ENCODE measurements at regions not wholly inside any gene's neighbourhood (a gene's known extent, or its start where the extent isn't known, plus 50 kb on each side); places are given as distances from the start of the nearest gene placed in this dataset.

GRCh38 chr5:158286827-158287226 is 427.9 kb upstream of the CLINT1 start:
- DNase-seq, result no peak

DNA sequence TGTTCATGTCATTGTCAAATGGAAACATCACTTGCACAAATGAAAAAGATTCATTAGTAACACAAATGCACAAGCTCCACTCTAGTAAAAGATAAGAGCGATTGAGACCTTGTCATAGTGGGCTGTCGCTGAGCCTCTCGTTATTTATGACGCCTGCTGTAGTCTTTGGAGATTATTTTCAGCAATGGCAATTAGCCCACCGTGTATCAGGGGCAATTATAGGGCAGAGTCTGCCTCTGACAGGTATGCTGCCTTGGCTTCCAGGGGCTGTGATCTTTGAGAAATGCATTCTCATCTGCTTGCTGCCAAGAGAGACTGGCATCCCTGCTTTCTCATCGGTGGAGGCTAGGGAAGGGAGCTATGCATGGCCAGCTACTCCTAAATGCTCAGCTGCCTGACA is 426.8 kb upstream of the CLINT1 start:
- peak; percentile 44 for DNase-seq

GRCh38 chr5:158284242-158284641 is 425.3 kb upstream of the CLINT1 start:
- DNase-seq, result no peak

GRCh38 chr5:158283397-158283796 is 424.5 kb upstream of the CLINT1 start:
- no peak for DNase-seq

- no peak for DNase-seq
Measured at GRCh38 chr5:158278216-158278925, 419.4 kb upstream of the CLINT1 start.

- DNase-seq, result peak; percentile 50
Measured at GRCh38 chr5:158277276-158277675, 418.3 kb upstream of the CLINT1 start.

GRCh38 chr5:158276692-158277091 is 417.7 kb upstream of the CLINT1 start:
- no peak for DNase-seq

DNA sequence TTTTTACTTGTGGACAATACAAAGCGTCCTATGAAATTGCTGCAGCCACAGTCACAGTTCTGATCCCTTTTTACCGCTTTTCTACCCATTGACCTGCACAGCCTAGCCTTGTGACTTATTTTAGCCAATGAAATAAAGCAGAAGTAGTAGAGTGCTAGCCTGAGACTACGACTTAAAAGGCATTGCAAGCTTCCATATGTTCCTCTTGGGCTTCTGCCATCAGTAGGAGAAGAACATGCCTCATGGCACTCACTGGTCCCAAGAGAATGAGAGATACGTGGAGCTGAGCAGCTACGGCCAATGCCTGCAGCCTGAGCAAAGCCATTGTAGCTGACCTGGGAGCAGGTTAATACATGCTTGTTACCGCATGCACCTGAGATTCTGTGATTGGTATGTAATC is 416.6 kb upstream of the CLINT1 start:
- no peak for DNase-seq

- no peak for DNase-seq
Measured at GRCh38 chr5:158273035-158273434, 414.1 kb upstream of the CLINT1 start.

DNA sequence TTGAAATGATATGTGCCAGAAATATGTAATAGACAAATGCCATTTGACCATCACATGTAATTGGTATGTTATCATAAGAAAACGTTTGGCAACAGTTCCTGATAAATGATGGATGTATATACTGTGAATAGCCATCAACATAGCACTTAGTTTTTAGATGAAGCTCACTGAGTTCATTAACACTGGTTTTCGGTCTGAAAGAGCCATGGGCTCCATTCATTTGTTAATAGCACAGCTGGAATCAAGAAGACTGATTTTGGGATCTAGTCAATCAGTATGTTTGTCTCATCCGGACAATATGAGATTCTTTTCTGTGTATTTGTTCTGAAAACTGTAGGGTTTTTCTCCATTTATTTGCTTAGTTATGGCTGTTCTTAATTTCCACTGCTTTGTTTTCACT is 413.5 kb upstream of the CLINT1 start:
- no peak for DNase-seq

GRCh38 chr5:158270996-158271554 is 412.1 kb upstream of the CLINT1 start:
- DNase-seq, result no peak

DNA sequence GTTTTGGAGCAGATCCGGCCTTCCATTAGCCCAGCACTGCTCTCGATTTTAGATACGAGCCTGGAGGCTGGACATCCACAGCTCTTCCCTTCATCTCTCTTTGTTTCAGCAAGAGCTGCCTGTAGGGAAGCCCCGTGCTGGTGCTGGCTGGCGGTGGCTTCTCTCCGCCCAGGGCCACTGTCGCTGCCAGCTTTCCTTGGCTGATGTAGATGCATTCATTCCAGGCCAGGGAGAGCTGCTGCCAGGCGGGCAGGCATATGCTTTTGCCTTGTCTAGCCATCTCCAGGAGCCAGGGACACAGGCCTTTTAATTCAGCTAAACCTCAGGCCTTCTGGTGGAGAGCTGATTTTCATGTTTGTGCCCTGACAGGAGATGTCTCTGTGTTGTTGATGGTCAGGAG is 409.3 kb upstream of the CLINT1 start:
- DNase-seq, result no peak

DNA sequence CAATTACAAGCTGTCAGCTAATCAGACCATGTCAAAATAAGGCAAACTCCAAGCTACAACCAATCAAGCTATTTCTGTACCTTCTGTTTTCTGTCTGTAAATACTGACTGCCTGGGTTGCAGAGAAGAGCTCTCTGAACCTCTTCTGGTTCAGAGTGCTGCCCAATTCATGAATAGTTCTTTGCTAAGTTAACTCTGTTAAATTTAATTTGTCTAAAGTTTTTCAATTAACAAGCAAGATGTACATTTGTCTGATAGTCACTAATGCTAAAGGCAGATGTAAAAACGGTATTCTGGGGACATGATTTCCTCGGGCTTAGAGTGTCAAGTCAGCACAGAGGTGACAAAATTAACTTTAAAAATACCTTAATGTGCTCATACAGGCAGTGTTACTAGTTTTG is 408.3 kb upstream of the CLINT1 start:
- DNase-seq, result no peak

DNA sequence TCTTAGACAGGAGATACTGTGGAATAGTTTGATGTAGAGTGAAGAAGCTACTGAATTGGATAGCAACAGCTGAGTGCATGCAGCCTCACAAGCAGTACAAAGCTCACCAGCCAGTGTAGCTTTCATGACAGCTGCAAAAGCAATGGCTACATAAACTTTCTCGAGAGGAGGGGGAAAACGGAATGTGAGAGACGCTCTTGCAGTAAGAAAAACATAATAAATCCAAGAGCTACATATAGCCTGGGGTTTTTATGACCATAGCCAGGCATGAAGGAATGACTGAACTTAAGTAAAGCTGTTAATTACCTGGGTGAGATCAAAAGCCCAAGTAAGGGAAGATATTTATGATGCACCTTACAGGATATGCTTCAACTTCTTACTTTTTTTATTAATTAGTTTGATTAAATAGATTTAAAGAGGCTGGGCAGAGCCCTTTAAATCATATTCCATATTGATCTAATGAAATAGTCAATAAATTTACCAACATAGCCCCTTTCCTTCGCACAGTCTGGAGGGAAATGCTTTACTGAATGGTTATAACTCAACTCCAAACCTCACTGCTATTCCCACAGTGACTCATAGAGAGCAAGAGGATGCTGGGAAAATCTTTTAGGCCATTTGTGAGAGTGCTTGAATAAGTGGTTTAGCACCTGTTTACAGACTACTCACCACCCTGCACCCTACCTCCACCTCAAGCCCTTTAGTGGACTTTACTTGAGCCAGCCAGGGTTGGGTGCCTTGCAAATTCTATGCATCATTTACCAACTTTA is 407.2 kb upstream of the CLINT1 start:
- no peak for DNase-seq

GRCh38 chr5:158265346-158265745 is 406.4 kb upstream of the CLINT1 start:
- no peak for DNase-seq

DNA sequence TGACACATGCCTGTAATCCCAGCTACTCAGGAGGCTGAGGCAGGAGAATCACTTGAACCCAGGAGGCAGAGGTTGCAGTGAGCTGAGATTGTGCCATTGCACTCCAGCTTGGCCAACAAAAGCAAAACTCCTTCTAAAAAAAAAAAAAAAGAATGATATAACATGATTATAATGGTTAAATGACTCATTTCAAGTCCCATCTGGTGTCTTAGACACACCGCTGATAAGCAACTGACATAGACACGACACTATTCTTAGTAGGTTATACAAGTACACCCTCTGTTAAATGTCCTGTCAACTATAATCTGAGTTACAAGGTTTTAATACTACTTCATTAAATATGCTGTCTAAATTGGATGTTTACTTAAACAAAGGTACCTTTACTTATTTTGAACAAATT is 405.3 kb upstream of the CLINT1 start:
- DNase-seq, result no peak

DNA sequence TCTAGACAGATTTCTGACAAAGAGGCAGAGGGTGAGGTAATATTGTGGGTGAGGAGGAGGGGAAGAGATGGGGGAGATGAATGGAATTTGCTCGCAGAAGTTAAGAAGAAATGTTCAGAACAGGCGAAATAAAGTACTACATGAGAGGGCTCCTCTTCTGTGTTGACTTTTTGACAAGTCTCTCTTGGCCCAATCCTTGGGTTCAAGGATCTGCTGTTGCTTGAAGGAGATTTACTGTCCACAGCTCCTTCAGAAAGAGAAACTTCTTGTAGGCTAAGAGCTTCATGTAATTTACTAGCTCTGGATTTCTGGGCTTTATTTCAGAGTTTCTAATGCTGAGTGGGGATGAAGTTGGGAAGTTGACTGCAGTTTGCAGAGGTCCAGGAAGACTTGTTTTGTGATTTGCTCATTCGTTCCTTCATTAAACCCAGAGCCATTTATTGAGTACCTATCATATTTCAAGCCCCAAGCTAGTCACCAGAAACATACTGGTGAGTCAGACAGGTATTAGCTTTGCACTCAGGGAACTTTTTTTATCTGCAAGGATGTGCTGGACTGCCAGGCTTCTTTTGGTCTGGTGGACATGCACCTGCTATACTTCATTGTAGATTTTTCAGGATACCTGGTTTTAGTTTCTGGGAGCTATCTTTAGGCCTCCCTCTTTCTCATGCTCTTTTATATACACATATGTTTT is 402.9 kb upstream of the CLINT1 start:
- no peak for DNase-seq

- no peak for DNase-seq
Measured at GRCh38 chr5:158256096-158256495, 397.2 kb upstream of the CLINT1 start.

DNA sequence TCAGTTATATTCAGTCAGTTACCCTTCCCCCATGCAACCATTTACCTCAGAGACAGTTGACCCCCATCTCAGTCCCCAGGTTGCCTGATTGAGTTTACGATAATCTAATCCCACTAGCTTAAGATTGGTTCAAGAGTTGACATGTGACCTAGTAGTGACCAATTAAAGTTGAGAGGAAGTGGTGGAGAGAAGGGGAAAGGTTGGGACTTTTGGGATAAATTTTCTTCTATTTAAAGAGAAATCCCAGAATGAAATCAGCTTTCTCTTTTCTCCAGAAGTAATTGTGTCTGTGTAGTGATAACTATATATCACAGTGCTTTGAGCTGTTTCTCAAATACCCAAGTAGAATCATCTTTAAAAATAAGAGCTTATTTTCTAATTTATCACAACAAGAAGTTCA is 396.7 kb upstream of the CLINT1 start:
- DNase-seq, result no peak

DNA sequence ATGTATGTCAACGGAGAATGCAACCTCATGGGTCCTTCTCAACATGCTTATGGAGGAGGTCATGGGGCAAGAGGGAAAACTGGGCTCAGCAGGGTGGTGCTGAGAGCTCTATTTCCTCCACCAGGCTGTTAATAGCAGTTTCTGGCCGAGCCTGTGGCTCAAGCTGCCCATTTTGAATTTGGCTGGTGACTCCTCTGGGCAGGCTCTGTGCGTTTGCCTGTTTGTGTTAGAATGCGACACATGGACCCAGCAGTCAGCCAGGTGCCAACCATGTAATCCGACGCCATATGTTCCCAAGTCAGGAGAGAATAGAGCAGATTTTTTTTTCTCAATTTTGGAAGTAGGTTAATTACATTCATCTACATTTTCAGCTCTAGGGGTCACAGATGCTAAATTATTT is 387.7 kb upstream of the CLINT1 start:
- DNase-seq, result no peak

GRCh38 chr5:158245513-158245912 is 386.6 kb upstream of the CLINT1 start:
- DNase-seq, result no peak

DNA sequence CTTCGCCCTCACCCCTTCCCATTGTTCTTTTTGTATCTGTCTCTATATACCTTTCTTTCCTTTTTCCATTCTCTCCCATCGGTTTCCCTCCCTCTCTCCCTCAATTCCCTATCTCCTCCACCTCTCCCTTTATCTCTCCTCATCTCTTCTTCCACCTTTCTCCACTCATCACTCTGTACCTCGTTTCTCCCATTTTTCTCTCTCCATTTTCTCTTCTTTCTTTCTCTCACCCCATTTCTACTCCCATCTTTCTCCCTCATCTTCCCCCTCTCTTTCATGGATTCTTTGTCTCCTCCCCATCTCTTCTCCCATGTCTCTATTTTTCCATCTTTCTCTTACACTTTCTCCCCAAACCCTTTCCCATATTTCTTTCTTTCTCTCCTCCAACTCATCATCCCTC is 385.9 kb upstream of the CLINT1 start:
- DNase-seq, result no peak

DNA sequence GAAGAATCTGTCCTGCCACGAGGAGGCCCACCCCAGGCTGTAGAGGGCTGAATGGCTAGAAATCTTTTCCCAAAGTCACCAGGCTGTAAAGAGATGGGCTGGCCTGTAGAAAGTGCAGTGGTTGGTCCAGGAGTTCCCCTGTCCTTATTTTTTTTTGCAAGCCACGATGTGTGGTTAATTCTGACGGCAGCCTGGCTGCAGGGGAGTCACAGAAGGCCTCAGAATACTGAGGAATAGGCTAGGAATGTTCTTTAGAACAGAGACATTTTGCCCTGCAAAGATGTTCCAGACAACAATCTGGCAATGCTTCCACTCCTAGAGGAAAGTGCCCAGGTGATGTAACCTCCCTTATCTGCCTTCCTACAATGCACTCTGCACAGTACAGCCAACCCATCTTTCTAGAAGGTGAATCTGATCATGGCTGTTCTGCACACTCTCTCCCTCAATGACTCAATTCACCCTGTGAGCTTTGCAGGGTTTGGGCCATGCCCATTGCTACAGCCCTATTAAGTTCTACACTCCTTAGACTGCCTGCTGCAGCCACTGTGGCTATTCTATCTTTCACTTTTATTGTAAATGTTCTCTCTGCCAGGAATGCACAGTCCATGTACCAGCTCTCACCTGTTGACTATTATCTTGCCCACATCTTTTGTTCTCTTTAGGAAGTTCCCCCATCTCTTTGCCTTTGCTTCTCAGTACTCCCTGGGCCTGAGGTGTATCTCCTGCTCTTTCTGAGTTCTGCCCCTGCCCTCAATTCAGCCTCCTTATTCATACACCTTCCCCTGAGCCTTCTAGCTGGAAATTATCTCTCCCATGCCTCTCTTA is 377.8 kb upstream of the CLINT1 start:
- DNase-seq, result no peak

Data from NCI-H1105 (cell line).